ENCODE measurements at regions not wholly inside any gene's neighbourhood (a gene's known extent, or its start where the extent isn't known, plus 50 kb on each side); places are given as distances from the start of the nearest gene placed in this dataset.
A peak's percentile ranks its signal among the peaks of the same experiment; 100 is the strongest.
"Not testable (repeated sequence)": the region's sequence is repeated elsewhere in the genome, so short reads cannot be mapped to it uniquely, and the experiment has no call there.

- no peak for DNase-seq
These were observed 156.8 kb upstream of the STS start for GRCh38 chrX:6990552-6991193.

- no peak for DNase-seq
These were observed 157.7 kb upstream of the STS start for GRCh38 chrX:6989858-6990257.

- DNase-seq, result not testable (repeated sequence)
These were observed 158.8 kb upstream of the STS start for GRCh38 chrX:6988694-6989093.

GRCh38 chrX:6986915-6987314 is 160.6 kb upstream of the STS start:
- DNase-seq, result no peak

GRCh38 chrX:6985537-6985936 is 162.0 kb upstream of the STS start:
- no peak for DNase-seq

- no peak for DNase-seq
These were observed 164.1 kb upstream of the STS start for GRCh38 chrX:6983207-6983955.

GRCh38 chrX:6981718-6982406 is 165.7 kb upstream of the STS start:
- no peak for DNase-seq

GRCh38 chrX:6980981-6981380 is 166.5 kb upstream of the STS start:
- DNase-seq, result peak; percentile 12

- no peak for DNase-seq
These were observed 179.3 kb upstream of the STS start for GRCh38 chrX:6968231-6968630.

GRCh38 chrX:6965729-6966128 is 181.8 kb upstream of the STS start:
- no peak for DNase-seq

GRCh38 chrX:6962006-6962355 is 185.5 kb upstream of the STS start:
- DNase-seq, result no peak

- no peak for DNase-seq
These were observed 186.1 kb upstream of the STS start for GRCh38 chrX:6961286-6962005.

- no peak for DNase-seq
These were observed 188.5 kb upstream of the STS start for GRCh38 chrX:6959006-6959405.

- no peak for DNase-seq
These were observed 192.7 kb upstream of the STS start for GRCh38 chrX:6954836-6955235.

GRCh38 chrX:6946168-6946567 is 201.3 kb upstream of the STS start:
- no peak for DNase-seq

GRCh38 chrX:6941041-6941440 is 206.5 kb upstream of the STS start:
- DNase-seq, result no peak

GRCh38 chrX:6932942-6933341 is 214.6 kb upstream of the STS start:
- DNase-seq, result not testable (repeated sequence)

GRCh38 chrX:6930307-6930849 is 217.1 kb upstream of the STS start:
- DNase-seq, result no peak

GRCh38 chrX:6924443-6925077 is 223.0 kb upstream of the STS start:
- DNase-seq, result no peak

- no peak for DNase-seq
These were observed 229.8 kb upstream of the STS start for GRCh38 chrX:6917666-6918065.

GRCh38 chrX:6910218-6910617 is 237.3 kb upstream of the STS start:
- DNase-seq, result no peak

- DNase-seq, result no peak
These were observed 238.1 kb upstream of the STS start for GRCh38 chrX:6909396-6909795.
